ENCODE measurements at regions not wholly inside any gene's neighbourhood (a gene's known extent, or its start where the extent isn't known, plus 50 kb on each side); places are given as distances from the start of the nearest gene placed in this dataset. TPM values are rescaled to one million over a fixed set of nuclear protein-coding genes. Genes with fewer than 3 reads are reported as not detected.

- DNase-seq (ENCODE audit: low spot score), result no peak
- intact Hi-C loops (cut with DNase I), result no loop called here
These were observed 71.6 kb upstream of the MDGA2 start for GRCh38 chr14:47746986-47747385.

GRCh38 chr14:47744155-47744554, 68.8 kb upstream of the MDGA2 start:
- intact Hi-C loops (cut with DNase I), result no loop called here
- DNase-seq (ENCODE audit: low spot score), result no peak

- no peak for DNase-seq (ENCODE audit: low spot score)
- intact Hi-C loops (cut with DNase I), result no loop called here
These were observed 64.1 kb upstream of the MDGA2 start for GRCh38 chr14:47739541-47739940.

GRCh38 chr14:47730296-47730695, 54.9 kb upstream of the MDGA2 start:
- intact Hi-C loops (cut with DNase I), result no loop called here
- no peak for DNase-seq (ENCODE audit: low spot score)

Small RNA genes lying in the stretch of these regions (microRNA-seq; reads per million reads assigned to microRNA genes)
- gene MIR548Y, result not detected
